A172 (cell line): ENCODE measurements at regions not wholly inside any gene's neighbourhood (a gene's known extent, or its start where the extent isn't known, plus 50 kb on each side); places are given as distances from the start of the nearest gene placed in this dataset.

Experiments
- DNase-seq: peaks from one replicate; pipeline ENCODE4 v3.0.0-alpha.2; 2015; ENCODE audit warnings: low spot score

GRCh38 chr10:56871160-56871668, 510.2 kb upstream of the ZWINT start:
- no peak for DNase-seq

GRCh38 chr10:56867236-56867635, 506.2 kb upstream of the ZWINT start:
- no peak for DNase-seq

GRCh38 chr10:56856569-56856968, 495.5 kb upstream of the ZWINT start:
- DNase-seq, result no peak

GRCh38 chr10:56844978-56845529, 484.0 kb upstream of the ZWINT start:
- DNase-seq, result no peak

- DNase-seq, result no peak
Observed at GRCh38 chr10:56836659-56837058, 475.6 kb upstream of the ZWINT start.

- DNase-seq, result no peak
Observed at GRCh38 chr10:56831681-56832080, 470.6 kb upstream of the ZWINT start.

GRCh38 chr10:56823849-56824248, 462.8 kb upstream of the ZWINT start:
- DNase-seq, result peak; percentile 23

- DNase-seq, result no peak
Observed at GRCh38 chr10:56805022-56805421, 444.0 kb upstream of the ZWINT start.

GRCh38 chr10:56785292-56785691, 424.2 kb upstream of the ZWINT start:
- no peak for DNase-seq

- DNase-seq, result no peak
Observed at GRCh38 chr10:56782503-56782902, 421.4 kb upstream of the ZWINT start.

- no peak for DNase-seq
Observed at GRCh38 chr10:56771343-56771742, 410.3 kb upstream of the ZWINT start.

- no peak for DNase-seq
Observed at GRCh38 chr10:56763090-56763489, 402.0 kb upstream of the ZWINT start.

- DNase-seq, result no peak
Observed at GRCh38 chr10:56745490-56745889, 384.4 kb upstream of the ZWINT start.

- DNase-seq, result no peak
Observed at GRCh38 chr10:56728349-56728748, 367.3 kb upstream of the ZWINT start.

GRCh38 chr10:56722912-56723311, 361.9 kb upstream of the ZWINT start:
- no peak for DNase-seq

- DNase-seq, result no peak
Observed at GRCh38 chr10:56715262-56715661, 354.2 kb upstream of the ZWINT start.

GRCh38 chr10:56698506-56698905, 337.4 kb upstream of the ZWINT start:
- no peak for DNase-seq

GRCh38 chr10:56679578-56679977, 318.5 kb upstream of the ZWINT start:
- peak; percentile 16 for DNase-seq

GRCh38 chr10:56662765-56663447, 301.8 kb upstream of the ZWINT start:
- DNase-seq, result no peak

GRCh38 chr10:56653289-56653688, 292.2 kb upstream of the ZWINT start:
- DNase-seq, result no peak

GRCh38 chr10:56646329-56647111, 285.5 kb upstream of the ZWINT start:
- no peak for DNase-seq

GRCh38 chr10:56633876-56634452, 272.9 kb upstream of the ZWINT start:
- DNase-seq, result no peak

GRCh38 chr10:56632537-56632936, 271.5 kb upstream of the ZWINT start:
- DNase-seq, result no peak
